RCC 7860 (cell line): ENCODE measurements at regions not wholly inside any gene's neighbourhood (a gene's known extent, or its start where the extent isn't known, plus 50 kb on each side); places are given as distances from the start of the nearest gene placed in this dataset.
"Not testable (repeated sequence)": the region's sequence is repeated elsewhere in the genome, so short reads cannot be mapped to it uniquely, and the experiment has no call there.

Source experiments
- DNase-seq: peaks from one replicate; pipeline ENCODE4 v3.0.0-alpha.2; 2015; ENCODE audit warnings: low spot score
- FAIRE-seq: peaks from 2 replicates; lab custom pipeline; 2012; peaks lifted over from hg19 to GRCh38; lab: Jason Lieb, UNC

- FAIRE-seq (no peak), DNase-seq (no peak)
These were observed 240.9 kb upstream of the ZNF521 start for GRCh38 chr18:25592804-25593360.

GRCh38 chr18:25590456-25590855, 238.5 kb upstream of the ZNF521 start:
- DNase-seq: no peak
- FAIRE-seq: no peak

GRCh38 chr18:25587545-25587944, 235.6 kb upstream of the ZNF521 start:
- DNase-seq (no peak), FAIRE-seq (no peak)

- no peak for FAIRE-seq
- DNase-seq: no peak
These were observed 217.0 kb upstream of the ZNF521 start for GRCh38 chr18:25568986-25569385.

GRCh38 chr18:25563816-25564683, 212.1 kb upstream of the ZNF521 start:
- FAIRE-seq: no peak
- DNase-seq: no peak

GRCh38 chr18:25563346-25563745, 211.4 kb upstream of the ZNF521 start:
- no peak for FAIRE-seq
- DNase-seq: no peak

- peak; percentile 44 for FAIRE-seq
- no peak for DNase-seq
These were observed 210.0 kb upstream of the ZNF521 start for GRCh38 chr18:25561918-25562317.

GRCh38 chr18:25560369-25560768, 208.4 kb upstream of the ZNF521 start:
- FAIRE-seq (no peak), DNase-seq (no peak)

GRCh38 chr18:25557011-25557410, 205.0 kb upstream of the ZNF521 start:
- FAIRE-seq (no peak), DNase-seq (no peak)

- no peak for DNase-seq
- no peak for FAIRE-seq
These were observed 201.8 kb upstream of the ZNF521 start for GRCh38 chr18:25553631-25554263.

- FAIRE-seq: no peak
- DNase-seq: no peak
These were observed 192.8 kb upstream of the ZNF521 start for GRCh38 chr18:25544546-25545287.

- FAIRE-seq: no peak
- DNase-seq: no peak
These were observed 186.4 kb upstream of the ZNF521 start for GRCh38 chr18:25538175-25538922.

- DNase-seq: no peak
- FAIRE-seq: no peak
These were observed 183.5 kb upstream of the ZNF521 start for GRCh38 chr18:25535495-25535894.

GRCh38 chr18:25534401-25534800, 182.4 kb upstream of the ZNF521 start:
- FAIRE-seq (no peak), DNase-seq (no peak)

GRCh38 chr18:25533218-25533617, 181.3 kb upstream of the ZNF521 start:
- FAIRE-seq: no peak

GRCh38 chr18:25531207-25531606, 179.2 kb upstream of the ZNF521 start:
- DNase-seq (no peak), FAIRE-seq (no peak)

More at GRCh38 chr18:25533218-25533617, 181.3 kb upstream of the ZNF521 start:
- no peak for DNase-seq

GRCh38 chr18:25525789-25526188, 173.8 kb upstream of the ZNF521 start:
- not testable (repeated sequence) for FAIRE-seq, DNase-seq

- DNase-seq: no peak
- no peak for FAIRE-seq
These were observed 166.7 kb upstream of the ZNF521 start for GRCh38 chr18:25518716-25519053.

- DNase-seq (no peak), FAIRE-seq (no peak)
These were observed 166.1 kb upstream of the ZNF521 start for GRCh38 chr18:25517881-25518715.
